ENCODE measurements at regions not wholly inside any gene's neighbourhood (a gene's known extent, or its start where the extent isn't known, plus 50 kb on each side); places are given as distances from the start of the nearest gene placed in this dataset.
A peak's percentile ranks its signal among the peaks of the same experiment; 100 is the strongest.

DNA sequence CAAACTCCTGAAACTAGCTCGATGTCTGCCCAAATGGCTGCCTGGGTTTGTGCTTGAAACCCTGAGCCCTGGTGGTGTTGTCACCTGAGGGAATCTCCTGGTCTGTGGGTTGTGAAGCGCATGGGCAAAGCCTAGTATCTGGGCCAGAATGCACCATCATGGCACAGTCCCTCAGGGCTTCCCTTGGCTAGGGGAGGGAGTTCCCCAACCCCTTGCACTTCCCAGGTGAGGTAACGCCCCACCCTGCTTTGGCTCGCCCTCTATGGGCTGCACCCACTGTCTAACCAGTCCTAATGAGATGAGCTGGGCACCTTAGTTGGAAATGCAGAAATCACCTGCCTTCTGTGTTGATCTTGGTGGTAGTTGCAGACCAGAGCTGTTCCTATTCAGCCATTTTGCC, 152.9 kb upstream of the MAP3K7 start:
- WGBS, 2 donors = 55 to 66% methylated on average over 4 of the region's 4 CpGs
- TF ChIP-seq, protein P1, sequence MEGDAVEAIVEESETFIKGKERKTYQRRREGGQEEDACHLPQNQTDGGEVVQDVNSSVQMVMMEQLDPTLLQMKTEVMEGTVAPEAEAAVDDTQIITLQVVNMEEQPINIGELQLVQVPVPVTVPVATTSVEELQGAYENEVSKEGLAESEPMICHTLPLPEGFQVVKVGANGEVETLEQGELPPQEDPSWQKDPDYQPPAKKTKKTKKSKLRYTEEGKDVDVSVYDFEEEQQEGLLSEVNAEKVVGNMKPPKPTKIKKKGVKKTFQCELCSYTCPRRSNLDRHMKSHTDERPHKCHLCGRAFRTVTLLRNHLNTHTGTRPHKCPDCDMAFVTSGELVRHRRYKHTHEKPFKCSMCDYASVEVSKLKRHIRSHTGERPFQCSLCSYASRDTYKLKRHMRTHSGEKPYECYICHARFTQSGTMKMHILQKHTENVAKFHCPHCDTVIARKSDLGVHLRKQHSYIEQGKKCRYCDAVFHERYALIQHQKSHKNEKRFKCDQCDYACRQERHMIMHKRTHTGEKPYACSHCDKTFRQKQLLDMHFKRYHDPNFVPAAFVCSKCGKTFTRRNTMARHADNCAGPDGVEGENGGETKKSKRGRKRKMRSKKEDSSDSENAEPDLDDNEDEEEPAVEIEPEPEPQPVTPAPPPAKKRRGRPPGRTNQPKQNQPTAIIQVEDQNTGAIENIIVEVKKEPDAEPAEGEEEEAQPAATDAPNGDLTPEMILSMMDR (IDR thresholded peaks at IDR 0.05) = no peak
- DNase-seq (no peak), ATAC-seq (no peak), FAIRE-seq (no peak)
- no peaks in the 10 kb centered on the region for H3K27me3 ChIP-seq
- H3K36me3 ChIP-seq = no peaks in the 10 kb centered on the region
- H3K4me1 ChIP-seq = no peaks in the 10 kb centered on the region
- no peak overlapping the region for H3K4me3 ChIP-seq
- intact Hi-C loops (cut with DNase I) = no loop called here
- H3K9me3 ChIP-seq = no peaks in the 10 kb centered on the region
- H3K27ac ChIP-seq = no peak overlapping the region

DNA sequence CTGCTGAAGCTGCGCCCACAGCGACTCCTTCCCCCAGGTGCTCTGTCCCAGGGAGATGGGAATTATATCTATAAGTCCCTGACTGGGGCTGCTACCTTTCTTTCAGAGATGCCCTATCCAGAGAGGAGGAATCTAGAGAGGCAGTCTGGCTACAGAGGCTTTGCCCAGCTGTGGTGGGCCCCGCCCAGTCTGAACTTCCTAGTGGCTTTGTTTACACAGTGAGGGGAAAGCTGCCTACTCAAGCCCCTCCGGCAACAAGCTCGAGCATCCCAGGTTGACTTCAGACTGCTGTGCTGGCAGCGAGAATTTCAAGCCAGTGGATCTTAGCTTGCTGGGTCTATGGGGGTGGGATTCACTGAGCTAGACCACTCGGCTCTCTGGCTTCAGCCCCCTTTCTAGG, 152.5 kb upstream of the MAP3K7 start:
- TF ChIP-seq, protein P1 (IDR thresholded peaks at IDR 0.05) = no peak
- H3K27ac ChIP-seq = no peak overlapping the region
- no peaks in the 10 kb centered on the region for H3K9me3 ChIP-seq
- no peaks in the 10 kb centered on the region for H3K36me3 ChIP-seq
- ATAC-seq (no peak), DNase-seq (no peak), FAIRE-seq (no peak)
- WGBS, 2 donors = 69 to 78% methylated on average over 7 of the region's 7 CpGs
- H3K27me3 ChIP-seq = no peaks in the 10 kb centered on the region
- H3K4me3 ChIP-seq = no peak overlapping the region
- intact Hi-C loops (cut with DNase I) = no loop called here
- H3K4me1 ChIP-seq = no peaks in the 10 kb centered on the region

DNA sequence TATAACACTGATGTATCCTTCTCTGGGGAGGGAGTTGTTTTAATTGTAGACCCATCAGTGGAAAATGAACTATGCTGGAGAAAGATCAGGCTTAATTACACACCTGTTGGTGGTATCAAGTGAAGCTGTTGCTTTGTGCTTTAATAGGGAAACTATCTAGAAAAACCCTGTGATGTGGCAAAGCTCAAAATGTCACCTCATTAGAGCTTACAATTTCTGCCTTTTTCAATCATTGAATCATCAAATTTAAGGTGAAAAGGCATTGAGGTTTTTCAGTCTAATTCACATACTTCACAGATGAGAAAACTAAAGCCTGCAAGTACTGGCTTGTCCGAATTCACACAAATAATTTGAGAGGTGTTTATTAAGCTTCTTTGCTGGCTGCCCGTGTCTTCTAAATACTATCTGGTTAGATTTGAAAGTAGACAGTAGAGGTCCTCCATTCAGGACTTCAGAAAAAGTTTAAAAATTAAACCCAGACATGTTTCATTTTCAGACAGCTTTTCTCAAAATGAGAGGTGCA, 143.3 kb upstream of the MAP3K7 start:
- DNase-seq (no peak), FAIRE-seq (no peak), ATAC-seq (no peak)
- H3K9me3 ChIP-seq = no peaks in the 10 kb centered on the region
- H3K4me3 ChIP-seq = no peak overlapping the region
- 59 to 72% methylated on average over 2 of the region's 2 CpGs for WGBS, 2 donors
- H3K4me1 ChIP-seq = no peaks in the 10 kb centered on the region
- intact Hi-C loops (cut with DNase I) = no loop called here
- no peaks in the 10 kb centered on the region for H3K27me3 ChIP-seq
- no peak overlapping the region for H3K27ac ChIP-seq
- TF ChIP-seq, protein P1 (IDR thresholded peaks at IDR 0.05) = no peak
- no peaks in the 10 kb centered on the region for H3K36me3 ChIP-seq

DNA sequence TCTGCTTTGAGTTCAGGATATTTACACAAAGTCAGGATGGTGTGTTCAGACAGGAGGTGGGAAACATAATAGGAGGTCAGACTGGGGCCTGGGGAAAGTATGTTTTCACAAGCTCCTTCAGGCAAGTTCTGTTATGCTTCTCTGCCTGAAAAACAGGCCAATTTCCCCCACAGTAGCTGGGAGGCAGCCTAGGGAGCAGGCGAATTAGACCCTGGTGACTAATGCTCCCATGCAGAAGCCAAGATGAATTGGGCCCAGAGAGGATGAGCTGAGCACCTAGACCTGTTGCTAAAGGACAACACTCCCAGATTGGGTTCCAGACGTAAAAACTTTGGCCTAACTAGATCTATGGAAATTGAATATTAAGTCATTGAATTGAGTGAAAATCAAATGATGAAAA, 142.2 kb upstream of the MAP3K7 start:
- Histone ChIP-seq H3K36me3 (no peaks in the 10 kb centered on the region), H3K27me3 (no peaks in the 10 kb centered on the region), H3K4me3 (no peak overlapping the region), H3K9me3 (no peaks in the 10 kb centered on the region), H3K4me1 (no peaks in the 10 kb centered on the region), H3K27ac (no peak overlapping the region)
- intact Hi-C loops (cut with DNase I) = no loop called here
- 59 to 81% methylated on average over 2 of the region's 2 CpGs for WGBS, 2 donors
- FAIRE-seq (no peak), ATAC-seq (no peak), DNase-seq (no peak)
- TF ChIP-seq, protein P1 (IDR thresholded peaks at IDR 0.05) = no peak

DNA sequence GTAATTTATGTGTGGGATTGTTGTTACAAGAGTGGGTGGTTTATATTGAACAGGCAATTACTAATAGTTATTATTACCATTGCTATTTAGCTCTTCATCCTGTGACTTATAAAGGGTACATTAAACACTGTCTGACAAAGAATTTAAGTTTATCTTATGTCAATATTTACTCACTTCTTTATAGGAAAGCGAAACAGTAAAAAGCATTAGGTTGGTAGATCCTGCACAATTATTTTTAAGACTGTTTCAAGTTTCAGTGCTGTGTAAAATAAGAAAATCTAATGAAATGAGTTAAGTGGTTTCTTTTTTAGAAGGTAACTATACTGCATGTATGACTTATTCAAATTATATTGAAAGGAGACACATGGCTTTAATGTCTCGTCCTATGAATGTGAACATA, 135.8 kb upstream of the MAP3K7 start:
- intact Hi-C loops (cut with DNase I) = no loop called here
- TF ChIP-seq, protein P1 (IDR thresholded peaks at IDR 0.05) = no peak

More for the DNA sequence above, 135.8 kb upstream of the MAP3K7 start:
- DNase-seq (no peak), ATAC-seq (peak in 1 of 4 donors; percentile 79), FAIRE-seq (no peak)
- no peaks in the 10 kb centered on the region for H3K9me3 ChIP-seq
- no peaks in the 10 kb centered on the region for H3K36me3 ChIP-seq
- WGBS, 2 donors = 43 to 49% methylated on average over 2 of the region's 2 CpGs
- peaks cover 0 to 3% (median 0%) of the 10 kb centered on the region in 3 donors for H3K4me1 ChIP-seq
- H3K27me3 ChIP-seq = no peaks in the 10 kb centered on the region
- H3K27ac ChIP-seq = no peak overlapping the region
- H3K4me3 ChIP-seq = no peak overlapping the region
